Neural cell (in vitro differentiated cells): ENCODE measurements at regions not wholly inside any gene's neighbourhood (a gene's known extent, or its start where the extent isn't known, plus 50 kb on each side); places are given as distances from the start of the nearest gene placed in this dataset.
"Not testable (repeated sequence)": the region's sequence is repeated elsewhere in the genome, so short reads cannot be mapped to it uniquely, and the experiment has no call there.

Experiments
- H2AFZ ChIP-seq: fragments of 200-600, 300-800 bp; sonication (generic), shearing (Covaris generic); 2 replicates; pipeline ENCODE4 v1.6.0; 2014; ENCODE audit warnings: low read depth, mild to moderate bottlenecking, antibody characterized with exemption, low read length, moderate library complexity
- H3F3A ChIP-seq: fragments of 200-600 bp; shearing (Covaris generic); 2 replicates; pipeline ENCODE4 v1.6.1; 2016; ENCODE audit warnings: mild to moderate bottlenecking, moderate library complexity, mixed read lengths, antibody characterized with exemption, low read length; ENCODE audit not compliant: insufficient read depth, poor library complexity, severe bottlenecking
- H3K27ac ChIP-seq: fragments of 200-600, 300-800 bp; sonication (generic), shearing (Covaris generic); 2 replicates; pipeline ENCODE4 v1.5.1; 2014; ENCODE audit warnings: mild to moderate bottlenecking, low read length, moderate library complexity
- H3K27me3 ChIP-seq: fragments of 300-800, 200-600 bp; sonication (generic), shearing (Covaris generic); 2 replicates; pipeline ENCODE4 v1.6.0; 2014; ENCODE audit warnings: mild to moderate bottlenecking, low read depth, low read length, moderate library complexity; ENCODE audit not compliant: insufficient read depth
- H3K36me3 ChIP-seq: fragments of 300-800, 200-600 bp; sonication (generic), shearing (Covaris generic); 2 replicates; pipeline ENCODE4 v1.5.1; 2014; ENCODE audit warnings: mild to moderate bottlenecking, antibody characterized with exemption, low read length, moderate library complexity; ENCODE audit not compliant: insufficient read depth
- H3K4me2 ChIP-seq: fragments of 300-800, 200-600 bp; sonication (generic), shearing (Covaris generic); 2 replicates; pipeline ENCODE4 v1.6.0; 2014; ENCODE audit warnings: mild to moderate bottlenecking, low read length
- H3K4me3 ChIP-seq: fragments of 300-800, 200-600 bp; sonication (generic), shearing (Covaris generic); 2 replicates; pipeline ENCODE4 v1.5.1; 2014; ENCODE audit warnings: mild to moderate bottlenecking, low read length, moderate library complexity
- H3K79me2 ChIP-seq: fragments of 200-600 bp; shearing (Covaris generic); replicated peaks from 2 replicates; pipeline ENCODE4 v1.6.0; 2014; ENCODE audit warnings: mild to moderate bottlenecking, low read length, moderate library complexity; ENCODE audit not compliant: insufficient read depth
- H3K9ac ChIP-seq: fragments of 300-800, 200-600 bp; sonication (generic), shearing (Covaris generic); 2 replicates; pipeline ENCODE4 v1.6.1; 2016; ENCODE audit warnings: mild to moderate bottlenecking, low read length, mixed read lengths
- H3K9me2 ChIP-seq: fragments of 200-600 bp; shearing (Covaris generic); 2 replicates; pipeline ENCODE4 v1.6.1; 2016; ENCODE audit warnings: mild to moderate bottlenecking, low read length, mixed read lengths; ENCODE audit not compliant: insufficient read depth
- H3K9me3 ChIP-seq: fragments of 200-600, 300-800 bp; sonication (generic), shearing (Covaris generic); 2 replicates; pipeline ENCODE4 v1.6.1; 2016; ENCODE audit warnings: mild to moderate bottlenecking, mixed run types, low read length, moderate library complexity, mixed read lengths
- H4K20me1 ChIP-seq: fragments of 200-600 bp; shearing (Covaris generic); 2 replicates; pipeline ENCODE4 v1.6.1; 2016; ENCODE audit warnings: mild to moderate bottlenecking, mixed run types; ENCODE audit not compliant: insufficient read depth
- EP300 ChIP-seq: fragments of 450-650 bp; conservative IDR thresholded peaks from 2 replicates; pipeline ENCODE4 v1.6.1; 2014; ENCODE audit warnings: antibody characterized with exemption, mild to moderate bottlenecking, moderate library complexity; ENCODE audit not compliant: poor library complexity, severe bottlenecking
- EZH2 ChIP-seq: fragments of 200-600, 300-800 bp; shearing (Covaris generic), sonication (generic); IDR thresholded peaks from 2 replicates; pipeline ENCODE4 v1.6.1; 2014; ENCODE audit warnings: antibody characterized with exemption, low read length, borderline replicate concordance, mild to moderate bottlenecking; ENCODE audit not compliant: insufficient read depth, poor library complexity, severe bottlenecking
- MXI1 ChIP-seq: fragments of 450-650 bp; conservative IDR thresholded peaks from 2 replicates; pipeline ENCODE4 v1.6.1; 2014; ENCODE audit warnings: antibody characterized with exemption, mild to moderate bottlenecking; ENCODE audit not compliant: poor library complexity, severe bottlenecking
- POLR2AphosphoS5 ChIP-seq: IDR thresholded peaks from 2 replicates; pipeline ENCODE4 v1.6.1; 2012
- RAD21 ChIP-seq: fragments of 450-650 bp; conservative IDR thresholded peaks from 2 replicates; pipeline ENCODE4 v1.6.1; 2014; ENCODE audit warnings: antibody characterized with exemption, mild to moderate bottlenecking, moderate library complexity
- SMC3 ChIP-seq: fragments of 450-650 bp; conservative IDR thresholded peaks from 2 replicates; pipeline ENCODE4 v1.6.1; 2014; ENCODE audit warnings: antibody characterized with exemption, mild to moderate bottlenecking, moderate library complexity; ENCODE audit not compliant: poor library complexity
- TAF1 ChIP-seq: IDR thresholded peaks from 2 replicates; pipeline ENCODE4 v1.6.1; 2012; ENCODE audit warnings: low read depth
- TF ChIP-seq, protein P1 (sequence below): fragments of 450-650 bp; IDR thresholded peaks from 2 replicates; pipeline ENCODE4 v1.5.1; 2014; ENCODE audit warnings: antibody characterized with exemption, mild to moderate bottlenecking, moderate library complexity; ENCODE audit not compliant: poor library complexity, severe bottlenecking
- TF ChIP-seq, protein P2 (sequence below): IDR thresholded peaks from 2 replicates; pipeline ENCODE4 v1.6.1; 2012; ENCODE audit warnings: borderline replicate concordance

DNA sequence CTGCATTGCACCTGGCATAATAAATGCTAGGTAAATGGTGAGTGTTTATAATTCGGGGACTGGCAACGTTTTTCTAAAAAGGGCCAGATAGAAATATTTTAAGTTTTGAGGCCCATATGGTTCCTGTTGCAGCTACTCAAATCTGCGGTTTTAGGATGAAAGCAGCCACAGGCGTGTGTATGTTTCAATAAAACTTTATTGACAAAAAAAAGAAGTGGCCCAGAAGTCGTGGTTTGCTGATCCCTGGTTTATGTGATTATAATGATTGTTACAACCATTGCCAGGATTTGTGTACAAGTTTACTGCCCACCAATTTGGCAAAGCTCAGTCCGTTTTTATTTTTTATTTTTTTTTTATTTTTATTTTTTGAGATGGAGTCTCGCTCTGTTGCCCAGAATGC is 536.1 kb downstream of the XYLT1 start:
- TF ChIP-seq EZH2 (no peak), TAF1 (no peak), MXI1 (no peak), EP300 (no peak), POLR2AphosphoS5 (no peak), RAD21 (no peak), SMC3 (no peak)
- TF ChIP-seq, protein P1, sequence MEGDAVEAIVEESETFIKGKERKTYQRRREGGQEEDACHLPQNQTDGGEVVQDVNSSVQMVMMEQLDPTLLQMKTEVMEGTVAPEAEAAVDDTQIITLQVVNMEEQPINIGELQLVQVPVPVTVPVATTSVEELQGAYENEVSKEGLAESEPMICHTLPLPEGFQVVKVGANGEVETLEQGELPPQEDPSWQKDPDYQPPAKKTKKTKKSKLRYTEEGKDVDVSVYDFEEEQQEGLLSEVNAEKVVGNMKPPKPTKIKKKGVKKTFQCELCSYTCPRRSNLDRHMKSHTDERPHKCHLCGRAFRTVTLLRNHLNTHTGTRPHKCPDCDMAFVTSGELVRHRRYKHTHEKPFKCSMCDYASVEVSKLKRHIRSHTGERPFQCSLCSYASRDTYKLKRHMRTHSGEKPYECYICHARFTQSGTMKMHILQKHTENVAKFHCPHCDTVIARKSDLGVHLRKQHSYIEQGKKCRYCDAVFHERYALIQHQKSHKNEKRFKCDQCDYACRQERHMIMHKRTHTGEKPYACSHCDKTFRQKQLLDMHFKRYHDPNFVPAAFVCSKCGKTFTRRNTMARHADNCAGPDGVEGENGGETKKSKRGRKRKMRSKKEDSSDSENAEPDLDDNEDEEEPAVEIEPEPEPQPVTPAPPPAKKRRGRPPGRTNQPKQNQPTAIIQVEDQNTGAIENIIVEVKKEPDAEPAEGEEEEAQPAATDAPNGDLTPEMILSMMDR, result no peak
- TF ChIP-seq, protein P2, sequence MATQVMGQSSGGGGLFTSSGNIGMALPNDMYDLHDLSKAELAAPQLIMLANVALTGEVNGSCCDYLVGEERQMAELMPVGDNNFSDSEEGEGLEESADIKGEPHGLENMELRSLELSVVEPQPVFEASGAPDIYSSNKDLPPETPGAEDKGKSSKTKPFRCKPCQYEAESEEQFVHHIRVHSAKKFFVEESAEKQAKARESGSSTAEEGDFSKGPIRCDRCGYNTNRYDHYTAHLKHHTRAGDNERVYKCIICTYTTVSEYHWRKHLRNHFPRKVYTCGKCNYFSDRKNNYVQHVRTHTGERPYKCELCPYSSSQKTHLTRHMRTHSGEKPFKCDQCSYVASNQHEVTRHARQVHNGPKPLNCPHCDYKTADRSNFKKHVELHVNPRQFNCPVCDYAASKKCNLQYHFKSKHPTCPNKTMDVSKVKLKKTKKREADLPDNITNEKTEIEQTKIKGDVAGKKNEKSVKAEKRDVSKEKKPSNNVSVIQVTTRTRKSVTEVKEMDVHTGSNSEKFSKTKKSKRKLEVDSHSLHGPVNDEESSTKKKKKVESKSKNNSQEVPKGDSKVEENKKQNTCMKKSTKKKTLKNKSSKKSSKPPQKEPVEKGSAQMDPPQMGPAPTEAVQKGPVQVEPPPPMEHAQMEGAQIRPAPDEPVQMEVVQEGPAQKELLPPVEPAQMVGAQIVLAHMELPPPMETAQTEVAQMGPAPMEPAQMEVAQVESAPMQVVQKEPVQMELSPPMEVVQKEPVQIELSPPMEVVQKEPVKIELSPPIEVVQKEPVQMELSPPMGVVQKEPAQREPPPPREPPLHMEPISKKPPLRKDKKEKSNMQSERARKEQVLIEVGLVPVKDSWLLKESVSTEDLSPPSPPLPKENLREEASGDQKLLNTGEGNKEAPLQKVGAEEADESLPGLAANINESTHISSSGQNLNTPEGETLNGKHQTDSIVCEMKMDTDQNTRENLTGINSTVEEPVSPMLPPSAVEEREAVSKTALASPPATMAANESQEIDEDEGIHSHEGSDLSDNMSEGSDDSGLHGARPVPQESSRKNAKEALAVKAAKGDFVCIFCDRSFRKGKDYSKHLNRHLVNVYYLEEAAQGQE, result no peak
- H3K79me2 ChIP-seq, result no peaks in the 10 kb centered on the region
- H4K20me1 ChIP-seq, result no peaks in the 10 kb centered on the region
- H3K9ac ChIP-seq, result no peak overlapping the region
- H3K27ac ChIP-seq, result no peak overlapping the region
- no peaks in the 10 kb centered on the region for H3K9me3 ChIP-seq
- no peak overlapping the region for H2AFZ ChIP-seq
- H3K27me3 ChIP-seq, result no peaks in the 10 kb centered on the region
- no peaks in the 10 kb centered on the region for H3K9me2 ChIP-seq
- H3K4me3 ChIP-seq, result no peak overlapping the region
- H3K4me2 ChIP-seq, result no peak overlapping the region
- no peaks in the 10 kb centered on the region for H3K36me3 ChIP-seq
- no peaks in the 10 kb centered on the region for H3F3A ChIP-seq

DNA sequence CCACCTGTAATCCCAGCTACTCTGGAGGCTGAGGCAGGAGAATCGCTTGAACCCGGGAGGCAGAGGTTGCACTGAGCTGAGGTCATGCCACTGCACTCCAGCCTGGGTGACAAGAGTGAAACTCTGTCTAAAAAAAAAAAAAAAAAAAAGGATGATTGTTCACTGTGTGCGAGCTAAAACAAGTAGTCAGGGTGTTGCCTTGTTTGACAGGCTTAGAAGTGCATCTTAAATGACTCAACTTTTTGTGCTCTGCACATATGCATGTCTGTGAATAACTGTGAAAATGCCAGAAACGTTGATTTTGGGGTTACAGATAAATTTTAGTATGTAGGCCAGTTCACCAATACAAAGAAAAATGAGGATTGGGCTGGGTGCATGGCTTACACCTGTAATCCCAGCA is 534.9 kb downstream of the XYLT1 start:
- not testable (repeated sequence) for H3K9ac ChIP-seq, H3K79me2 ChIP-seq, H3K9me2 ChIP-seq, H2AFZ ChIP-seq, H3K27me3 ChIP-seq, H4K20me1 ChIP-seq, H3K4me3 ChIP-seq, H3K9me3 ChIP-seq, H3K4me2 ChIP-seq, H3K36me3 ChIP-seq, H3F3A ChIP-seq, H3K27ac ChIP-seq

DNA sequence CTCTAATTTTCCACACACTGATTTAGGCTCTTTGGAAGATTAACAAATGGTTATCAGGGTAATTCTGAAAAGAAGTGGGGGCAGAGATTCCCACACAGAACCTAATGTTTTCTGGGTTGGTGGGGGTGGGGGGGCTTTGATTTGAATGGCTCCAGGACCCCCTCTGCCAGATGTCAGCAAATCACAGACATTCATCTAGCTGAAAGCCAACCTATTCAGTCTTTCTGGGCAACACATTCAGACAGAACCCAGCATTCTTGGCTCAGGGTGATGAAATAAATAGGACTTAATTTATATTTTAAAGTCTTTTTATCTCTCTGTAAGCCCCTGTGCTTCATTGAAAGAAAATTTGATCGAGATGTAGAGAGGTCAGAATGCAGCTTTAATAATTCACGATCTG is 533.2 kb downstream of the XYLT1 start:
- no peak for TF ChIP-seq RAD21
- TF ChIP-seq MXI1, result no peak
- TF ChIP-seq POLR2AphosphoS5, result no peak
- no peak for TF ChIP-seq EZH2
- no peak for TF ChIP-seq SMC3
- TF ChIP-seq, protein P1, result no peak
- TF ChIP-seq, protein P2, result no peak
- no peak for TF ChIP-seq EP300
- TF ChIP-seq TAF1, result no peak
- H3K27me3 ChIP-seq, result no peaks in the 10 kb centered on the region

More for the DNA sequence above, 533.2 kb downstream of the XYLT1 start:
- Histone ChIP-seq H3F3A (no peaks in the 10 kb centered on the region), H3K79me2 (no peaks in the 10 kb centered on the region), H3K4me3 (no peak overlapping the region), H3K36me3 (no peaks in the 10 kb centered on the region), H3K9me2 (no peaks in the 10 kb centered on the region), H3K9ac (no peak overlapping the region), H3K27ac (no peak overlapping the region), H4K20me1 (no peaks in the 10 kb centered on the region), H3K4me2 (no peak overlapping the region), H2AFZ (no peak overlapping the region), H3K9me3 (no peaks in the 10 kb centered on the region)
